GM12878 (cell line): ENCODE measurements at regions not wholly inside any gene's neighbourhood (a gene's known extent, or its start where the extent isn't known, plus 50 kb on each side); places are given as distances from the start of the nearest gene placed in this dataset.

Experiments used
- ATAC-seq: fragments of 200-7000 bp; cut with Tn5 transposase; 3 replicates; pipeline ENCODE4 v1.9.1; 2020; ENCODE audit warnings: mild to moderate bottlenecking, moderate library complexity
- BruUV-seq: library from RNA; stranded (reverse); fragments of 400-500 nt; replicated peaks from 2 replicates; lab custom pipeline; 2021; lab: Mats Ljungman, UMichigan
- CTCF ChIA-PET: fragments of 300-600 bp; sonication (Branson Sonifier 250); formaldehyde crosslinking; extraction: SDS; loops from one replicate; lab custom pipeline; 2021; ENCODE audit warnings: inconsistent platforms; lab: Yijun Ruan, JAX
- POLR2A ChIA-PET: fragments of 350-600 bp; formaldehyde crosslinking; extraction: SDS; loops from one replicate; lab custom pipeline; 2021; ENCODE audit warnings: inconsistent platforms; lab: Charles Lee
- RAD21 ChIA-PET: fragments of 300-600 bp; sonication (Branson Sonifier 250); formaldehyde crosslinking; loops from one replicate; lab custom pipeline; 2023; ENCODE audit warnings: antibody characterized with exemption; ENCODE audit not compliant: unreplicated experiment; lab: Charles Lee
- SMC1A ChIA-PET: fragments of 300-600 bp; sonication (Branson Sonifier 250); formaldehyde crosslinking; loops from one replicate; lab custom pipeline; 2023; ENCODE audit not compliant: unreplicated experiment, uncharacterized antibody; lab: Charles Lee
- DNase-seq: peaks from one replicate; pipeline ENCODE4 v3.0.0-alpha.2; 2011; ENCODE audit warnings: low read depth, low spot score
- FAIRE-seq: peaks from 3 replicates; lab custom pipeline; 2011; peaks lifted over from hg19 to GRCh38; lab: Jason Lieb, UNC
- H2AFZ ChIP-seq: 2 replicates; pipeline ENCODE4 v1.6.0; 2011; ENCODE audit warnings: low read depth, low read length, control low read depth; ENCODE audit not compliant: control insufficient read depth
- H3K27ac ChIP-seq: 2 replicates; pipeline ENCODE4 v1.5.1; 2011; ENCODE audit warnings: control low read depth; ENCODE audit not compliant: control insufficient read depth, insufficient read depth
- H3K27me3 ChIP-seq, 2 experiments: replicated peaks in 1 of 2; 2 replicates each; pipeline versions ENCODE4 v1.6.0 to v1.6.1; 2011; ENCODE audit warnings: low read length in 1 of 2; ENCODE audit not compliant: control insufficient read depth in 2 of 2, insufficient read depth in 2 of 2
- H3K36me3 ChIP-seq, 2 experiments: 2 replicates each; pipeline ENCODE4 v1.5.1; 2011; ENCODE audit warnings: low read length in 1 of 2; ENCODE audit not compliant: control insufficient read depth in 2 of 2, insufficient read depth in 2 of 2
- H3K4me1 ChIP-seq: 2 replicates; pipeline ENCODE4 v1.6.1; 2011; ENCODE audit warnings: mild to moderate bottlenecking, low read length, moderate library complexity, mixed read lengths; ENCODE audit not compliant: control insufficient read depth, insufficient read depth
- H3K4me2 ChIP-seq: 2 replicates; pipeline ENCODE4 v1.6.0; 2011; ENCODE audit warnings: control low read depth; ENCODE audit not compliant: control insufficient read depth, insufficient read depth
- H3K4me3 ChIP-seq: fragments of 200-600 bp; sonication (generic); 2 replicates; pipeline ENCODE4 v1.5.1; 2016
- H3K79me2 ChIP-seq: 2 replicates; pipeline ENCODE4 v1.6.0; 2011; ENCODE audit warnings: low read length; ENCODE audit not compliant: control insufficient read depth, insufficient read depth
- H3K9ac ChIP-seq: 2 replicates; pipeline ENCODE4 v1.8.0; 2011; ENCODE audit warnings: low read length, control low read depth, mixed read lengths; ENCODE audit not compliant: control insufficient read depth, insufficient read depth
- H3K9me3 ChIP-seq: replicated peaks from 3 replicates; pipeline ENCODE4 v1.5.1; 2011; ENCODE audit warnings: mild to moderate bottlenecking, low read length; ENCODE audit not compliant: control insufficient read depth, insufficient read depth
- H4K20me1 ChIP-seq: 2 replicates; pipeline ENCODE4 v1.6.0; 2011; ENCODE audit not compliant: control insufficient read depth, insufficient read depth
- CREB1 ChIP-seq: IDR thresholded peaks from 2 replicates; pipeline ENCODE4 v1.6.1; 2012; ENCODE audit warnings: low read depth, mild to moderate bottlenecking, inconsistent platforms
- EED ChIP-seq: sonication (generic); IDR thresholded peaks from 2 replicates; pipeline ENCODE4 v1.6.1; 2016; ENCODE audit warnings: antibody characterized with exemption, low read depth
- FOXM1 ChIP-seq: IDR thresholded peaks from 2 replicates; pipeline ENCODE4 v1.6.1; 2012; ENCODE audit warnings: low read depth, mild to moderate bottlenecking, inconsistent platforms, low read length, moderate library complexity
- HCFC1 ChIP-seq: fragments of 150-350 bp; IDR thresholded peaks from 2 replicates; pipeline ENCODE4 v1.6.1; 2014; ENCODE audit warnings: low read length
- JUND ChIP-seq: IDR thresholded peaks from 2 replicates; pipeline ENCODE4 v1.6.1; 2012; ENCODE audit warnings: low read depth, mild to moderate bottlenecking, low read length, improper control_type of control experiment, moderate library complexity
- KLF5 ChIP-seq: fragments of 450-650 bp; IDR thresholded peaks from 2 replicates; pipeline ENCODE4 v1.6.1; 2014; ENCODE audit warnings: mild to moderate bottlenecking; ENCODE audit not compliant: partially characterized antibody
- MEF2A ChIP-seq: IDR thresholded peaks from 2 replicates; pipeline ENCODE4 v1.6.1; 2011; ENCODE audit warnings: low read depth, mild to moderate bottlenecking, low read length, moderate library complexity; ENCODE audit not compliant: insufficient read depth
- MYC ChIP-seq: IDR thresholded peaks from 2 replicates; pipeline ENCODE4 v1.6.1; 2011; ENCODE audit warnings: mild to moderate bottlenecking, low read length, moderate library complexity, inconsistent platforms; ENCODE audit not compliant: insufficient read depth, insufficient replicate concordance, insufficient read length, severe bottlenecking
- NRF1 ChIP-seq: conservative IDR thresholded peaks from 2 replicates; pipeline ENCODE4 v1.6.1; 2011; ENCODE audit warnings: mild to moderate bottlenecking, low read depth, low read length, improper control_type of control experiment
- RFX5 ChIP-seq: IDR thresholded peaks from 2 replicates; pipeline ENCODE4 v1.6.1; 2011; ENCODE audit warnings: low read depth, low read length, improper control_type of control experiment
- SIN3A ChIP-seq: IDR thresholded peaks from 2 replicates; pipeline ENCODE4 v1.6.1; 2012; ENCODE audit warnings: low read depth, low read length, improper control_type of control experiment
- TARDBP ChIP-seq: IDR thresholded peaks from 2 replicates; pipeline ENCODE4 v1.6.1; 2016; ENCODE audit warnings: borderline replicate concordance
- TCF3 ChIP-seq: IDR thresholded peaks from 2 replicates; pipeline ENCODE4 v1.6.1; 2012; ENCODE audit warnings: low read depth, mild to moderate bottlenecking, low read length, borderline replicate concordance; ENCODE audit not compliant: insufficient read depth
- YY1 ChIP-seq: IDR thresholded peaks from 2 replicates; pipeline ENCODE4 v1.6.1; 2011; ENCODE audit warnings: low read depth, mild to moderate bottlenecking, low read length
- ZNF384 ChIP-seq: IDR thresholded peaks from 2 replicates; pipeline ENCODE4 v1.6.1; 2012; ENCODE audit warnings: low read depth, mild to moderate bottlenecking, low read length, improper control_type of control experiment, borderline replicate concordance
- ZSCAN29 ChIP-seq: fragments of 450-650 bp; IDR thresholded peaks from 2 replicates; pipeline ENCODE4 v1.6.1; 2017; ENCODE audit warnings: mild to moderate bottlenecking, moderate library complexity
- ZZZ3 ChIP-seq: IDR thresholded peaks from 2 replicates; pipeline ENCODE4 v1.6.1; 2011; ENCODE audit warnings: low read depth; ENCODE audit not compliant: control insufficient read depth, insufficient read length
- WGBS: methylation state at CpG from one replicate; pipeline ENCODE4 v1.1.6; 2016; ENCODE audit warnings: low lambda C conversion rate; ENCODE audit not compliant: insufficient replicate concordance, insufficient coverage; ENCODE audit errors: missing lambda C conversion rate; 5-methylcytosine and 5-hydroxymethylcytosine counted together
- in situ Hi-C: fragments of 300-500 bp; cut with MboI; formaldehyde crosslinking; loops from 9 replicates; pipeline ENCODE4 v1.14.3; 2018; ENCODE audit warnings: mixed read lengths
- intact Hi-C: fragments of 100-400 bp; cut with micrococcal nuclease; formaldehyde crosslinking; loops from one replicate; pipeline ENCODE4 v1.14.2; 2022; ENCODE audit not compliant: unreplicated experiment
- TF ChIP-seq, protein P1 (sequence below): fragments of 450-650 bp; IDR thresholded peaks from 2 replicates; pipeline ENCODE4 v1.6.1; 2018; ENCODE audit warnings: borderline replicate concordance, mild to moderate bottlenecking; ENCODE audit not compliant: partially characterized antibody
- TF ChIP-seq, protein P2 (sequence below), 3 experiments: IDR thresholded peaks in 2 of 3; conservative IDR thresholded peaks in 1 of 3; 2 replicates each; pipeline ENCODE4 v1.5.1; 2011; ENCODE audit warnings: low read depth in 3 of 3, low read length in 3 of 3, mild to moderate bottlenecking in 3 of 3, control low read depth in 2 of 3, moderate library complexity in 2 of 3, inconsistent platforms in 1 of 3, mixed read lengths in 1 of 3; ENCODE audit not compliant: control insufficient read depth in 2 of 3, insufficient read depth in 1 of 3; ENCODE audit errors: extremely low read depth in 1 of 3

DNA sequence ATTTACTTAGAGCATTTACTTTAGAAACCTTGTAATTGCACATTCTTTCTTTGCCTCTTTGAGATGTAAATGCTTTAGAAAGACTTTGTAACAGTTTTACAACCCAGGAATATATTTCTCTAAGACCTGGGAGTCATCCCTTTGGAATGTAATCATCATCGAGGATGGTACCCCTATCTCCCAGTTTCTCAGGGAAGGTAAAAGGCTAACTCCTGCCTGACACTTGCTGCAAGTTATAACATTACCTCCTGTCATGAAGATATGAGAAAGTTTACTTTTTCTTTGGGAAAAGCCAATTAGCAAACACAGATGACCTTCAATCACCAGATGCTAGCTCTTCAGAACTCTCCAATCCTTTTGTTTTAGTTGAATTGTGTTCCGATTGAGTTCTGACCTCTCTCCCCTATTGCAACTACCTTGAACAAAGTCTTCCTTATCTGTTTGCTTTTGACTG lies 420.3 kb upstream of the FSIP2 start:
- H3K9me3 ChIP-seq: no peaks in the 10 kb centered on the region
- 47% methylated on average over 2 of the region's 2 CpGs for WGBS
- POLR2A ChIA-PET: no interaction called here
- in situ Hi-C loops (no loop called here), intact Hi-C loops (no loop called here)
- BruUV-seq: no TSS peak
- H3K4me3 ChIP-seq: no peak overlapping the region
- CTCF ChIA-PET: no interaction called here
- DNase-seq: no peak
- no peaks in the 10 kb centered on the region for H3K4me1 ChIP-seq
- ATAC-seq: no peak
- RAD21 ChIA-PET: no interaction called here
- no peak overlapping the region for H3K4me2 ChIP-seq
- no peaks in the 10 kb centered on the region for H3K79me2 ChIP-seq
- SMC1A ChIA-PET: interaction anchor here (1.2 kb wide), 1 partner anchor 110 kb away, joined by 3 read pairs; no protein-coding TSS in a partner anchor
- FAIRE-seq: no peak
- TF ChIP-seq ZSCAN29: no peak
- TF ChIP-seq FOXM1: no peak
- TF ChIP-seq ZNF384: no peak
- TF ChIP-seq CREB1: no peak
- TF ChIP-seq KLF5: no peak
- no peak for TF ChIP-seq MYC
- TF ChIP-seq, protein P1, sequence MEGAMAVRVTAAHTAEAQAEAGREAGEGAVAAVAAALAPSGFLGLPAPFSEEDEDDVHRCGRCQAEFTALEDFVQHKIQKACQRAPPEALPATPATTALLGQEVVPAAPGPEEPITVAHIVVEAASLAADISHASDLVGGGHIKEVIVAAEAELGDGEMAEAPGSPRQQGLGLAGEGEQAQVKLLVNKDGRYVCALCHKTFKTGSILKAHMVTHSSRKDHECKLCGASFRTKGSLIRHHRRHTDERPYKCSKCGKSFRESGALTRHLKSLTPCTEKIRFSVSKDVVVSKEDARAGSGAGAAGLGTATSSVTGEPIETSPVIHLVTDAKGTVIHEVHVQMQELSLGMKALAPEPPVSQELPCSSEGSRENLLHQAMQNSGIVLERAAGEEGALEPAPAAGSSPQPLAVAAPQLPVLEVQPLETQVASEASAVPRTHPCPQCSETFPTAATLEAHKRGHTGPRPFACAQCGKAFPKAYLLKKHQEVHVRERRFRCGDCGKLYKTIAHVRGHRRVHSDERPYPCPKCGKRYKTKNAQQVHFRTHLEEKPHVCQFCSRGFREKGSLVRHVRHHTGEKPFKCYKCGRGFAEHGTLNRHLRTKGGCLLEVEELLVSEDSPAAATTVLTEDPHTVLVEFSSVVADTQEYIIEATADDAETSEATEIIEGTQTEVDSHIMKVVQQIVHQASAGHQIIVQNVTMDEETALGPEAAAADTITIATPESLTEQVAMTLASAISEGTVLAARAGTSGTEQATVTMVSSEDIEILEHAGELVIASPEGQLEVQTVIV: no peak
- TF ChIP-seq TARDBP: no peak
- no peak for TF ChIP-seq ZZZ3
- no peak for TF ChIP-seq HCFC1
- no peak for TF ChIP-seq JUND
- TF ChIP-seq TCF3: no peak
- TF ChIP-seq, protein P2, sequence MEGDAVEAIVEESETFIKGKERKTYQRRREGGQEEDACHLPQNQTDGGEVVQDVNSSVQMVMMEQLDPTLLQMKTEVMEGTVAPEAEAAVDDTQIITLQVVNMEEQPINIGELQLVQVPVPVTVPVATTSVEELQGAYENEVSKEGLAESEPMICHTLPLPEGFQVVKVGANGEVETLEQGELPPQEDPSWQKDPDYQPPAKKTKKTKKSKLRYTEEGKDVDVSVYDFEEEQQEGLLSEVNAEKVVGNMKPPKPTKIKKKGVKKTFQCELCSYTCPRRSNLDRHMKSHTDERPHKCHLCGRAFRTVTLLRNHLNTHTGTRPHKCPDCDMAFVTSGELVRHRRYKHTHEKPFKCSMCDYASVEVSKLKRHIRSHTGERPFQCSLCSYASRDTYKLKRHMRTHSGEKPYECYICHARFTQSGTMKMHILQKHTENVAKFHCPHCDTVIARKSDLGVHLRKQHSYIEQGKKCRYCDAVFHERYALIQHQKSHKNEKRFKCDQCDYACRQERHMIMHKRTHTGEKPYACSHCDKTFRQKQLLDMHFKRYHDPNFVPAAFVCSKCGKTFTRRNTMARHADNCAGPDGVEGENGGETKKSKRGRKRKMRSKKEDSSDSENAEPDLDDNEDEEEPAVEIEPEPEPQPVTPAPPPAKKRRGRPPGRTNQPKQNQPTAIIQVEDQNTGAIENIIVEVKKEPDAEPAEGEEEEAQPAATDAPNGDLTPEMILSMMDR (IDR thresholded peaks at IDR 0.05 in 2 of 3, conservative IDR thresholded peaks at IDR 0.05 in 1 of 3; ENCODE audit: control insufficient read depth in 2 of 3, extremely low read depth in 1 of 3, insufficient read depth in 1 of 3, low read depth in 3 of 3, low read length in 3 of 3): no peak
- no peak for TF ChIP-seq YY1
- no peak for TF ChIP-seq RFX5
- no peak for TF ChIP-seq EED
- no peak for TF ChIP-seq MEF2A
- no peak for TF ChIP-seq NRF1
- TF ChIP-seq SIN3A: no peak
- H4K20me1 ChIP-seq: no peaks in the 10 kb centered on the region
- no peak overlapping the region for H3K27ac ChIP-seq
- H2AFZ ChIP-seq: no peak overlapping the region
- H3K27me3 ChIP-seq: no peaks in the 10 kb centered on the region
- no peak overlapping the region for H3K9ac ChIP-seq
- no peaks in the 10 kb centered on the region for H3K36me3 ChIP-seq
